Pons (tissue), 1 donor: ENCODE measurements at regions not wholly inside any gene's neighbourhood (a gene's known extent, or its start where the extent isn't known, plus 50 kb on each side); places are given as distances from the start of the nearest gene placed in this dataset.
"Not testable (repeated sequence)": the region's sequence is repeated elsewhere in the genome, so short reads cannot be mapped to it uniquely, and the experiment has no call there.

ENCODE experiments used
- DNase-seq: peaks from one replicate; pipeline ENCODE4 v3.0.0-alpha.2; 2016; ENCODE audit warnings: low spot score

- DNase-seq = no peak
Observed at GRCh38 chr4:123217664-123218063, 178.9 kb upstream of the SPRY1 start.

GRCh38 chr4:123218981-123219380, 177.6 kb upstream of the SPRY1 start:
- DNase-seq = no peak

- DNase-seq = no peak
Observed at GRCh38 chr4:123229286-123229685, 167.3 kb upstream of the SPRY1 start.

GRCh38 chr4:123230061-123230460, 166.5 kb upstream of the SPRY1 start:
- DNase-seq = no peak

- peak; percentile 24 for DNase-seq
Observed at GRCh38 chr4:123232439-123232838, 164.2 kb upstream of the SPRY1 start.

- no peak for DNase-seq
Observed at GRCh38 chr4:123233136-123233768, 163.3 kb upstream of the SPRY1 start.

GRCh38 chr4:123234955-123235354, 161.6 kb upstream of the SPRY1 start:
- no peak for DNase-seq

GRCh38 chr4:123235431-123235830, 161.2 kb upstream of the SPRY1 start:
- no peak for DNase-seq

- DNase-seq = no peak
Observed at GRCh38 chr4:123236606-123237005, 160.0 kb upstream of the SPRY1 start.

- DNase-seq = not testable (repeated sequence)
Observed at GRCh38 chr4:123240286-123240685, 156.3 kb upstream of the SPRY1 start.

GRCh38 chr4:123243220-123243619, 153.4 kb upstream of the SPRY1 start:
- DNase-seq = not testable (repeated sequence)

- DNase-seq = peak; percentile 52
Observed at GRCh38 chr4:123244137-123244536, 152.5 kb upstream of the SPRY1 start.

- no peak for DNase-seq
Observed at GRCh38 chr4:123246085-123246484, 150.5 kb upstream of the SPRY1 start.

- DNase-seq = no peak
Observed at GRCh38 chr4:123248085-123248659, 148.4 kb upstream of the SPRY1 start.

GRCh38 chr4:123249821-123250220, 146.8 kb upstream of the SPRY1 start:
- DNase-seq = no peak

GRCh38 chr4:123250843-123251242, 145.8 kb upstream of the SPRY1 start:
- no peak for DNase-seq

GRCh38 chr4:123255971-123256370, 140.6 kb upstream of the SPRY1 start:
- no peak for DNase-seq

GRCh38 chr4:123256901-123257300, 139.7 kb upstream of the SPRY1 start:
- no peak for DNase-seq

GRCh38 chr4:123257591-123257990, 139.0 kb upstream of the SPRY1 start:
- no peak for DNase-seq

GRCh38 chr4:123259676-123260646, 136.6 kb upstream of the SPRY1 start:
- DNase-seq = no peak

GRCh38 chr4:123260653-123261052, 135.9 kb upstream of the SPRY1 start:
- DNase-seq = no peak

GRCh38 chr4:123262080-123262479, 134.5 kb upstream of the SPRY1 start:
- DNase-seq = no peak

GRCh38 chr4:123265443-123265842, 131.2 kb upstream of the SPRY1 start:
- no peak for DNase-seq
